Inferior parietal cortex (tissue), 1 donor: ENCODE measurements at regions not wholly inside any gene's neighbourhood (a gene's known extent, or its start where the extent isn't known, plus 50 kb on each side); places are given as distances from the start of the nearest gene placed in this dataset.

Experiments used
- DNase-seq: peaks from one replicate; pipeline ENCODE4 v3.0.0-alpha.2; 2016; ENCODE audit errors: extremely low spot score

DNA sequence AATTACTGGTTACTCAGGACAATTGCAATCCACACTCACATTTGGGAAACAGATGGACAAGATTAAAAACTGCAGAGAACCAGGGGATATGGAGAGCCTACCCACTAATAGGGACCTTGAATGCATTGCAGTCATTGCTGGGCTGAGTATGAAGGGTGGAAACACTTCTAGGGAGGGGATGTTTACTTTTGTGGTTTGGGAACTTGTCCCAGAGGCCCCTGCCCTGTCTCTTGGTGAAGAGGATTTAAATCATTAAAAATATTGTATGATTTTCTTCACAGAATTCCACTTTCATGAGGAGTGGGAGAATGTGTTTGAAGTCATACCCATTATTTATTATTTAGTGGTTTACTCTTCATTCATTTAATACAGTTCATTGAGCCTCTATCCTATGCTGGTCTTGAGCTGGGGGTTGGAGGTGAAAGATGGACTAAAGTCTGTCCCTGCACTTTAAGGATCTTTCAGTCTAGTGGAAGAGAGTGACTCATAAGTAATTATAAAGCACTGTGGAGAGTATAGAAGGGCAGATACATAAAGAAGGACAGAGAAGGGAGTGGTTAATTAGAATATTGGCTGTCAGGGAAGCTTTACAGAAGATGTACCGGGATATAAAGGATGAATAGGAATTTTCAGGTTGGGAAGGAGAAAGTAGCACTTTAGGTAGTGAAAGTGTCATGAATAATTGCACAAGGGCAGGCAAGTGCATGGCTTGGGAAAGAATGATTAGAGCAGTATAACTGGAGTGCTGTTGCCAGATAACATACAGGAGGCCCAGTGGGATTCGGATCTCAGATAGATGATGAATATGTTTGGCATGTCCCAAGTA is 313.4 kb downstream of the LPIN1 start:
- DNase-seq = no peak

DNA sequence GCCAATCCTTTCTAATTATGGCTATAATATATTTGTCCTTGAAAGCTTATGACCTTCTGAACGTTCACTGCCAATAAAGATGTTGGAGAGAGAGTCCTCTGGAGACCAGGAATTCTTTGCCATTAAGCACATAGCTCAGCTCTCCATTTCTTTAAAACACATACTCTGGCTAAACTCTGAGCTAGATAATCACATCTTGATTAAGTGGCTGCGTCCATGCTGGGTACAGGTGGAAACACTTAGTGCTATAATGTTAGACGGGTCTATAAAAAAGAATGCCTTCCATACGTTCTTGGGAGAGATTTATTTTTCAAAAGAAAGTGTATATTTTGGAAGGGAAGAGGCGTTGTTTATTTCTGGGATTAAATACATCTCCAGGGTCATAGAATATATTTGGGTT is 314.5 kb downstream of the LPIN1 start:
- DNase-seq = no peak

DNA sequence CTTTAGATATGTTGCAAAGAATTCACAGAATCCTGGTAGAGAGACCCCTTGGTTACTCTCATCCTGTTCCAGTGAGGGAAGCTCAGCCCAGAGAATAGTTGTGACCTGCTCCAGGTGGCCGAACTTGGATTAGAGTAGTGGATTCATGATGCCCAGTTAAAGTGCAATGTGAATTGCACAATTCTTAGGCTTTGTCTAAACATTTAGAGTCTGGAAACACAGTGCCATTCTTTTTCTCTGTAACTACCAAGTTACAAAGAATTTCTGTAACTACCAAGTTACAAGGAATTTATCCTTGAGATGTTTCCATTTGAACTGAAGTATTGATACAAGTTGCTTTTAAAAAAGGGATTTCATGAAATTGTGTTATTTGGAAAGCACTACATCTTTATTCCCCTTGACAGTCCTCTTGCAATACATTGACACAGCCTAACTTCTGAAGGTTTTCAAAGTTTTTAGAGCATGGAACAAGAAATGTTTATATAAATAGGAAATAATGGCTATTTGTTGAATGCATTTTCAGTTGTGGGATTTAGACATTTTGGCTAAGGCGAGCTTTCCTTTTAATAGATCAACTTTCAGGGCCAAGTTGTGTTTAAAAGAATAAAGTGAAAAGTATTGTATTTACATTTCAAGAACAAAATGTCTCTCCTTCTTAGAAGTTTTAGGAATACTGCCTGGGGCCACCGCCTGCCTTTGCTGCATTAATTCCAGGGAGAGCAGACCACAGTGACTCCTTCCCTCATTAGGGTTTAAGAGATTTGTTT is 315.0 kb downstream of the LPIN1 start:
- no peak for DNase-seq

DNA sequence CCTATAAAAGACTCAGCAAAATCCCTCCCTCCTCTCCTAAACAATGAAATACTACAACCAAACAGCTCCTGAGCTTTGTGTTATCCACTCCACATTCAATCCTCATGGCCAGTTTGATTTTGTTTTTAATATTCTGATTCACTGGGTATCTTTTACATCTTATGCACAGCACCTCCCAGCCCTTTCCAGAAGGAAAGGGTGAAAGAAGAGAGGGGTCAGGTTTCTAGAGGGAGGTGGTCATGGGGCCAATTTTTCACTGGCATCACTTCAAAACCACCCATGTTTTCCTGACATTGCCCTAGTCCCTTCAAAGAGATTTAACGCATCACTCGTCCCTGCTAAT is 315.6 kb downstream of the LPIN1 start:
- no peak for DNase-seq

DNA sequence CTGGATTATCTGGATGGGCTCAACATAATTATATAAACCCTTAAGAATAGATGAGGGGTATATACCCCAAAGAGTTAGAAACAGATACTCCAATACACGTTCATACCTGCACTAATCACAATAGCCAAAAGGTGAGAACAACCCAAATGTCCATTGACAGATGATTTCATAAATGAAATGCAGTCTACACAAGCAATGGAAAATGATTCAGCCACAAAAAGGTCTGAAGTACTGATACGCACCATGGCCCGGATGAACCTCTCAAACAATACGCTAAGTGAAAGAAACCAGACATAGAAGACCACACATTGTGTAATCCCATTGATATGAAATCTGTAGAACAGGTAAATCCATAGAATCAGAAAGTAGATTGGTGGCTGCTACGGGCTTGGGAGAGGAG is 316.8 kb downstream of the LPIN1 start:
- no peak for DNase-seq

DNA sequence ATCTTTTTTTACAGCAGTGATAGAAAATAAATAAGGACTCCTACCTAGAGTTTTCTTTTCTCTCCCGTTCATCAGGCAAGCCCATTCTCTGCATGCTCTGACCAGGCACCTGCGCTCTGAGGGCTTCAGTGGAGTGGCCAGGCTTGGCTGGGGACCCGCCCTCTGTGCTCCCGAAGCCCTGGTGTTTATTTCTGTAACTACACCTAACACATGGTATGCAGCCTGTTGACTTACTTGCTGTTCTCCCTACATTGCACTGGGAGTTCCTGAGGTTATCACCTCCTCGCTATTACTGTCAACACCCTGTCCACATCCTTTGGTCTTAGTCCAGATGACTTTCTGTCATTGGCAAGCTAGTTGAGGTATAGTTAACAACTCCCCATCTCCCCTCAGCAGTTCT is 317.7 kb downstream of the LPIN1 start:
- DNase-seq = no peak

DNA sequence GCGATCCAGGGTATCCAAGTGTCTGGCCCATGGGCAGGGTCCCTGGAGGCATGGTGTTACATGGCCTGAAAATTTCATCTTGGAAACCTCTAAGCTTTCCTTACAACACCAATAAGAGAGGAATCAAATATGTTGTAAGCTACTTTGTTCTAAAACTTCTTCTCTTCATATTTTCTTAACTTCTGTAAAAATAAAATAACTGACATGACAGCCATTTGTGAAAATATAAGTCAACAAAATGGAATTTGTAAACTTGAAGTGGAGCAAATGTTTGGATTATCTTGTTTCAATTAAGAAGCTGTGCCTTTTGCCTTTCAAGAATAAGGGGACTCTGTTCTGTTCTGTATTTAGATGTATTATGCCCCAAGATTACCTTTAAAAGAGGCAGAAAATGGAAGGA is 319.7 kb downstream of the LPIN1 start:
- DNase-seq = no peak

GRCh38 chr2:12066986-12067385 is 320.6 kb downstream of the LPIN1 start:
- DNase-seq = no peak

DNA sequence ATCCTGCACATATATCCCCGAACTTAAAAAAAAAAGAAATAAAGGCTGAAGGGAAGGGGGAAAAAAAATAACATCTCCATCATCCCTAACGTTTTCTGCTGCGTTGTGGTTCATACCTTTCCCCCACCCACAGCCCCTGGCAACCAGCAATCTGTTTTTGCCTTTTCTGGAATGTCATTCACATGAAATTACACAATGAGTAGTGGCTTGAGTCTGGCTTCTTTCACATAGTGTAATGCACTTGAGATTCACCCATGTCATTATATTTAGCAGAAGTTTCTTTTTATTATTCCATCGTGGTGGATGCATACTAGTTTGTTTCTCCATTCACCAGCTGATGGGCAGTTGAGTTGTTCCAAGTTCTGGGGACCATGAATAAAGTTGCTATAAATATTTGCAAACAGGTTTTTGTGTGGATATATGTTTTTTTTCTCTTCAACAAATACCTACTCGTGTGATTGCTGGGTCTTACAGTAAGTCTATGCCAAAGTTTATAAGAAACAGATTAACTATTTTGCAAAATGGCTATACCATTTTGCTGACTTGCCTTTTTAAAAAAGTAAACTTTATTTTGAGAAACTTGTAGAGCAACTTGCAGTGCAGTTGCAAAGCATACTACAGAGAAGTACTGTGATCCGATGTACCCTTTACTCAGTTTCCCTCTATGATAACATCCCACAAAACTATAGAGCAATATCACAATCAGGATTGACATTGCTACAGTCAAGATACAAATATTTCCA is 322.5 kb downstream of the LPIN1 start:
- DNase-seq = no peak

DNA sequence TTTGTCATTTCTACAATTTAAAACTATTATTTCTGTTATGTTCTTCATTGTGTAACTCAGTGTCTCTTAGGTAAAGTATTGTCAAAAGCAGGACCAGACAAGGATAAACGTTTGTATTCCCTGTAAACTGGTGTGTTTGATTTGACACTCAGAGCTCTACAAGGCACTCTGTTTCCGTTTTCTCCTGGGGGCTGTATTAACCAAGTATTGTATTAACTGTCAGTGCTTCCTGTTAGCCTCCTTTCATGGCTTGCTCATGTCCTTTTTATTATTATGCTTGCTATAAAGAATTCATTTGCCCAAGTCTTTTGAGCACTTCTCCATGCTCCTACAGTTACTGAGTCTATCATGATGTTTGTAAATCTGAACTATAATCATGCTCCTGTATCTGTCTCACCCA is 323.7 kb downstream of the LPIN1 start:
- DNase-seq = no peak

DNA sequence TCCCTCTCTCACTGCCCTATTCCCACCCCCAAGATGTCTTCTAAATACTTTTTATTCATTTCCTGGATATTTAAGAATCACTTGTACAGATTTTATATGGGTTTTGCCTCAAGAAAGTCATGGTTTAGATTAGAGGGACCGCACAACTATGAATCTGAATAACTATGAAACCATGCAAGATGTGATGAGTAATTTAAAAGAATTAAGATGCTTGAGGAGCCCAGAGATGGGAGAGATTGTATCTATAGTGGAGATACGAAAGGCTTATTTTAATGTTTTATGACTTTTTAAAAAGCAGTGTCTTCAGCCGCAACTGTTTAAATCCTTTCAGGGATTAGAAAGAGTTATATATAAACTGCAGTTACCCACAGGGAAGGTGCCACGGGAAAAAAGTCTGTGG is 324.1 kb downstream of the LPIN1 start:
- DNase-seq = no peak

GRCh38 chr2:12071318-12071717 is 324.9 kb downstream of the LPIN1 start:
- no peak for DNase-seq

- DNase-seq = no peak
Observed at GRCh38 chr2:12073217-12073852, 326.9 kb downstream of the LPIN1 start.

DNA sequence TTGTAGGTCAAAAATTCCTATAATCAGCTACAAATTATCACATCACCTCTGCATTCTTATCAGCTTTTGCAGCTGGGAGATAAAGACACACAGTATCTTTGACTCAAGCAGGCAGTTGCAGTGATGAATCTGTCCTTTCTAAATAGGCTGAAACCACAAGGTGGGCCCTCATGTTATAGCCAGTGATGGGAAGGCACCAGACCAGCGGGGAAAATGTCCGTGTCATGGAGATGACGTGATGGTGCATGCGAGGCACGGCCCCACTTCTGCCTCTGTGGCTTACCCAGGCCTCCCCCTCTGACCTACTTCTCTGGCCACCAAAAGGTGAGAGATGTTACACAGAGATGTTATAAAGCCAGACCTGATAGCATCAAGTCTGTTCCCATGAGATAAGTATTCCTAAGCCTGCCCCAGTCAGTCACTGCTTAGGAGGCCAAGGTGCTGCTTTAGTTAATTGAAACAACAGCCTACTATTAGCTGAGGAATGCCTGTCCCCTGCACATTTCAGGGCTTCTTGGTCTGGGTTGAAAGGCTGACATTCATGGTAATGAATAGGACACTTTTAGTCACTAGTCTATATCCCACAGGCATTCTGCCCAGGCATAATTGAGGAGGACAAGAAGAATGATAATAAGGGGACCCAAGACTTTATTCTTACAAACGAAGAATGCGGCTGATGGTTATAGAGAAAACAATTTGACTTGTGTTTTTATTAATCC is 327.9 kb downstream of the LPIN1 start:
- no peak for DNase-seq

- DNase-seq = no peak
Observed at GRCh38 chr2:12074845-12075217, 328.4 kb downstream of the LPIN1 start.

- no peak for DNase-seq
Observed at GRCh38 chr2:12075603-12076002, 329.2 kb downstream of the LPIN1 start.

GRCh38 chr2:12076810-12077209 is 330.4 kb downstream of the LPIN1 start:
- no peak for DNase-seq

GRCh38 chr2:12080360-12080759 is 333.9 kb downstream of the LPIN1 start:
- DNase-seq = no peak

DNA sequence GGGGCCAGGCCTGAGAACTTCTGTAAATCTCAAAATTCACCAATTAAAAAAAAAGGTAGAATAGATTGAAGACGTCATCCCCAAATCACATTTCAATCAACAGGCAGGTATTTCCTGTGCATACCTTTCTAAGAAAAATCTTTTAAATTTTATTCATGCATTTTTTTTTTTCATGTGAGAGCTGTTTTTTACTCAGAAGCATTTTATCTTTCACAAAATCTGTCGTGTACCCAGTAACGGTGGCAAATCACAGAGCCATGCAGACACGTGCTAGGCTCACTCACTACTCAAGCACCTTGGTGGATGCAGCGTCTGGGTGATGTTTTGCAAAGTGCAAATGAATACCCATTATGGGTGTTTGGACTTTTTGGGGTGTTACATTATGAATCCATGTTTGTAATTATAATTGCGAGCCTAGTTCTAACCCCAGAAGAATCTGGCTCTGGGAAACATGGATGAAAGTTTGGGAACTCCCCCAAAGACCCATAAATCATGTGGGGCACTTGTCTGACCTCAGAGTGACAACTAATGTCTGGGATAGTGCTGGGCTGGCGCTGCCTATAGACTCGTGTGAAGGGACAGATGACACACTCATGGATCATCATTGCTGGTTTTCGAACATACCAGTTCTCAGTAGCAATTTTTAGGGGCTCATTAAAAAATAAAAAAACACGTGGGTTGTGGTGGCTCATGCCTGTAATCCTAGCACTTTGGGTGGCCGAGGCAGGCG is 335.2 kb downstream of the LPIN1 start:
- no peak for DNase-seq

DNA sequence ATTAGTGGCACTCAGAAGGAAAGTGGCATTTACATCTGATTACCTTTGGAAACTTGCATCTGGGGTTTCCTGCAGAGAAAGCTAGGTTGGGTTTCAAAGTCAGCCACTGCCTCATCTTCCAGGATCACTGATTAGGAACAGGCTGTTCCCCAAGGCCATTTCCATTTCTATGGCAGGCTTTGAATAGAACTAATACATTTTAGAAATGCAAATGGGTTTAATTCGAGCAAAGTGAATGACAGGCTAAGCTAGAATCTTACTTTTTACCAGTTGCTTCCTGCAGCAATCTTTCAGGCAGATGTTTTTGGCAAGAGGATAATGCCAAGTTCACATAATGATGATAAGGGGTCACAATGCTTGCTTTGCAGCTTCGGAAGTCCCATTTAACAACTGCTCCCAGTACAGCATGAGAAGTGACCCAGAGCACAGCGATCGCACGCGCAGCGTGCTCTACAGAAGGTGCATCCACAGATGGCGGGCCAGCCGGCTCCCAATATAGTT is 336.7 kb downstream of the LPIN1 start:
- no peak for DNase-seq
